HG03103 (cell line): ENCODE measurements at regions not wholly inside any gene's neighbourhood (a gene's known extent, or its start where the extent isn't known, plus 50 kb on each side); places are given as distances from the start of the nearest gene placed in this dataset.

Experiments used
- ATAC-seq: cut with Tn5 transposase; IDR thresholded peaks from one replicate; pipeline ENCODE4 v1.9.1; 2021; ENCODE audit warnings: low read depth; ENCODE audit not compliant: unreplicated experiment

DNA sequence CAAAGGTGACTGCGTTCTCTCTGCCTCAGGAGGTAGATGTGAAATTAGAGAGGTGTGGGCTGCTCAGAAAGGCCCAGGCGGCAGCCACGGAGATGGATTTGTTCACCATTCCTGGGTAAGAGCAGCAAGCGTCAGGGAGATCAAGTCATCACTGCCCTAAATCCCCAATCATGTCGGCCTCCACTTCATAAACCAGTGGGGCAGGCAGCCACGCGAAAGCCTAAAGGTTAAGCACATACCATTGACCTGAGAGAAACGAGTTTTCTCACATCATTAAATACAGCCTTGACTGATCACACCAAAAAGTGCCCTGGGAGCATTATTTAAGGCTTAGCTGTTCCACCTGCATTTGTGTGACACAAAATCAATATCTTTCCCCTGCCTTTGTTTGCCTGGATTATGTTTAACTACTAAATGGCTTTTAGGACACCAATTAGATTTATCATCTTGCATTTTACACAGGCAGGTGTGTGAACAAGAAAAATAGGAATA is 50.7 kb upstream of the FOXB1 start:
- no peak for ATAC-seq

- ATAC-seq = no peak
Measured at GRCh38 chr15:59952960-59953359, 51.2 kb upstream of the FOXB1 start.

- no peak for ATAC-seq
Measured at GRCh38 chr15:59950603-59951388, 53.3 kb upstream of the FOXB1 start.

DNA sequence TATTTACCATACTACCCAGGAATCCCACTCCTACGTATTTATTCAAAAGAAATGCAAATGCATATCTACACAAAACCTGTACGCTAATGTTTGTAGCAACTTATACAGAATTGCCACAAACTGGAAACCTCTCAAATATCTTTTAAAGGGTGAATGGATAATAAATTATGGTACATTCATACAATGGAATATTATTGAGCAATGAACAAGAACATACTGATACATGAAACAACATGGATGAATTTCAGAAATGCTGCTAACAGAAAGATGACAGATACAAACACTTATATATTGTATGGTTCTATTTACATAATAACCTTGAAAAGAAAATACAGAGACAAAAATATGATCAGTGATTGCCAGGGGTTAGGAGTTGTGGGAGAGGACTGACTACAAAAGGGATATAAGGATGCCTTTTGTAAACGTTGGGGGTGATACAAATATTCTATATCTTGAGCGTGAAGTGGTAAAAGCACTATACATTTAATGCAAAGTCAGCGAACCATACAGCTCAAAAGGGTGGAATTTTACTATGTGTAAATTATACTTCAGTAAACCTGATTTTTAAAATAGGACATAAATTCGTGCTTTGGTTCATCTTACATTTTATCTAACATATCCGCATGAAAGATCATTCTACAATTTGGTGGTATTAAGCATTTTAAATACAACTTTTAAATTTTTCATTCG is 55.0 kb upstream of the FOXB1 start:
- no peak for ATAC-seq

GRCh38 chr15:59946084-59946483 is 58.0 kb upstream of the FOXB1 start:
- no peak for ATAC-seq

GRCh38 chr15:59945036-59945435 is 59.1 kb upstream of the FOXB1 start:
- no peak for ATAC-seq

DNA sequence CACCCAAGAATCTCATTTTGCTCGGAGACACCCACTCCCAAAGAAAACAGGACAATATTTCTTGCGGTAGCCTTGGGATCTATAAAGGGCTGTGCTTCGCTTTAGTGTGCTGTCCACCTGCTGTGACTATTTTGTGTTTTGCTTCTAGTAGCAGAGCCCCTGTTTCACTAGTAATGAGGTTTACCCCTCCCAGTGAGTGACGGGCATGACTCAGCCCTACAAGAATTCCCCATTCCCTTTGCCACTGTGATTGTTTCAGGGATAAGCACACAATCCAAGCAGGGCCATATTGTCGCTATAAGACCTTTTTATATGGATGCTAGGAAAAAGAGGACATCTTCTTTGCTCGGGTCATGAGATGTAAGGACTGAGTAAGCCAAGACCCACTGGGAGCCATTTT is 62.5 kb upstream of the FOXB1 start:
- ATAC-seq = no peak

DNA sequence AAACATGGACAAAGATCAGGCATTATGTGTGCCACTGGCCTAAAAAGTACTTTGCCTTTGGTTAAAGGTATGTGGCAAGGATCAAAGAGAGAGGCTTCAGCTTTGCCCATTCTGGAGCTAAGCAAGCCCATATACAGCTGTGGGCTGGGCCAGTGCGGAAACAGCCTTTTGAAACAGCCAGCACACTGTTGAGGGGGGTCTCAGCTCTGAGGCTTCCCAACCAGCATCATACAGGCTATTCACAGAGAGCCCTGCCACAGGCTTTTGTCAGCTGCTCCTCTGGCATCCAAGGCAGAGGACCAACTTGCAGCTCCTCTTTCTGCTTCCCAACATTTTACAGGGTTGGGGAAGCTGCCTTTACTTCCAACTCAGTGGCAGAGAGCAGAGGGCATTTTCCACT is 63.2 kb upstream of the FOXB1 start:
- no peak for ATAC-seq

DNA sequence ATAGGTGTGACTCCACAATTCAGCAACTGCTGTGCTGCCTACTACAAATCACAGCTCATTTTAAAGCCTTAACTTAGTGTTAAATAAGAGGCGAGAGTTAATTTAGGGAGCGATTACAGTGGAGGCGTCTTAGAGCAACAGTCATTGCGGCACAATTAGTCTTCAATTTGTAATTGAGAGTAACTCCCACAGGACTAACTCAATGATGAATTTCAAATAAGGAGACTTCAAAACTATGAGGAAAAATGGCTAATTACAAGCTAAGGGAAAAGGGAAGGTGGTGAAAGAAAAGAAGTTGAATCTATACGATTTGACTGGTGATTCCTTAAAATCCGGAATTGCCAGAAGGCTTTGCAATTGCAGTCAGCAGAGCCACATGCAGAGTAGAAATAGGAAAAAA is 63.7 kb upstream of the FOXB1 start:
- no peak for ATAC-seq

- ATAC-seq = no peak
Measured at GRCh38 chr15:59936741-59937140, 67.4 kb upstream of the FOXB1 start.

GRCh38 chr15:59933607-59934006 is 70.5 kb upstream of the FOXB1 start:
- ATAC-seq = no peak

DNA sequence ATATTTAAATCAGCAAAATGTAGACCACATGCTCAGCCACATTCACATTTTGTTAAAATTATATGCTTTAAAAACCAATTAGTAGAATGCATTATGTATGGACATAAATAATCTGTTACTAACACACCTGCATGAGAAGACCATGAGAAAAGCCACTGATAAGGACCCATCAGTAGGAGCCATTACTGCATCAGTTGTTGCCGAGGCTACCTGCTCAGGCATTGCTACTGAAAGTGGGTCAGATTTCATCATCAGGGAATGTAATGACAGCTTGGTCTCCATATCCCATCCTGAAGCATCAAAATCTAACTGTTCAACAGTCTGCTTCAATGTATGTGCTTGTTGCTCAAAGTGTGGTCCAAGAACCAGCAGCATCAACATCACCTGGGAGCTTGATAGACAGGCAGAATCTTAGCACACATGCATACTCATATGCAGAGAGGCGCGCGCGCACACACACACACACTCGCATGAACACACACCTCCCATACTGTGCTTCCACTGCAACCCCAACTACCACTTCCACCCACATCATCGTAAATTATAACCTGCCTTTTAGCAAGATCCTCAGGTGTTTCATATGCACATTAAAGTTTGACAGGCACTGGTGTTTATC is 72.4 kb upstream of the FOXB1 start:
- no peak for ATAC-seq

DNA sequence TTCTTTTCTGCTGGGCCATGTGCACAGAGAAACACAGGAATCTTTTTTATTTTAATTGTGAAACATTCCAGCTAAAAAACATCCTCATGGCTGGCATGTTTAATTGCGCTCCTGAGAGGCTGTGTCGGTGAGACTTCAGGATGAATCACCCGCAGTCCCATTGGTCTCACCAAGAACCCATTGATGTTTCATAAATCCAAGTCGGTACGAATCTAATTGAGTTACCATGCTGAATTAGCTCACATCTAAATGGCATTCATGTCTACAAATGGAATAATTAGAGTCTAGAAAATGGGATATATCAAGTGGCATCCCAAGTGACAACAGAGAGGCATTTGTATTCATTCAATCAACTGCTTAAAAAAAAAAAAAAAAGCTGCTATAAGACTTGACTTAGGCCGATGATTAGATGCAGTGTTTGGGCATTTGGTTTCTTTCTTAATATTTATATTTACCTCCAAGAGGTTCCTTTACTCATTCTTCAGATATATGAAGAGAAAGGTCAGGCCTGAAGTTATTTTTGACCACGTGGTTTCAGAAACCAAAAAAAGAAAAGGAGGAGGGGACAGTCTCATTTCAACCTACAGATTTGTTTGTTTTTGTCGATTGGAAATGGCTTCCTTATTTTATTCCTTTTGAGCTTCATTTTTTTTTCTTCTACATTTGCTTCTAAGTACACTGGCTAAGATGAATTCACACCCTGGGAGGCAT is 79.1 kb upstream of the FOXB1 start:
- ATAC-seq = no peak

DNA sequence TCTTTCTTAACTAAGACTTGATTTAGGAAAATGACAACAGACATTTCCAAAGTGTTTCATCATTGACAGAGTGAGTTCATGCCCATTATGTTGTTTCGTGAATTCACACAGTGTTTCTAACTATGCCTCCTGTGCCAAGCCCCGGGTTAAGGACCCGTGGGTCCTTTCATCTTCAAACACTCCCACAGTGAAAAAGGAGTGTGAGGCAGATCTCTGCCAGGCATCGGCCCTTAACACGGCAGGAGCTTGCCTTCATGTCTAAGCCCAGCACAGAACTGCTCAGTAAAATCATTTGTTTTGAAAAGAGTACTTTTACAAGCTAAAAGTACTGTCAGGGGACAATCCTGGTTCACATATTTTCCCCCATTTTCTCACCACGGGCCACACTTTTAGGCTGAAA is 80.0 kb upstream of the FOXB1 start:
- ATAC-seq = no peak

DNA sequence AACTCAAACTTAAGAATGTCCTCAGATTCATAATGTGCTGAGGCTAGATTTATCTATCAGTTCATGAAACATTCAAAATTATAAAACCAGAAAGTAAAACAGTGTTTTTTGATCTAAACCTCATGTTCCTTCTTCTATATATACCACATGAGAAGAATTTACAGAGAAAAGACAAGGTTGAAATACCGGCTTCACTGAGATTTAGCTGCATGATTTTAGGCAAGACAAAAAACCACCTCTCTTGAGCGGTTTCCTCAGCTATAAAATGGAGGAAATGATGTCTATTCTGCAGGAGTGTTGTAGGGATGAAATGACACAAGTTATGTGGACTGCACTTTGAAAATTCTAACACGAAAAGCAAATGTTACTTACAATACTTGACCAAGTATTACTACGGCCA is 80.6 kb upstream of the FOXB1 start:
- no peak for ATAC-seq

- ATAC-seq = peak; percentile 80
Measured at GRCh38 chr15:59918994-59919951, 84.8 kb upstream of the FOXB1 start.

GRCh38 chr15:59917504-59918157 is 86.5 kb upstream of the FOXB1 start:
- peak; percentile 70 for ATAC-seq

DNA sequence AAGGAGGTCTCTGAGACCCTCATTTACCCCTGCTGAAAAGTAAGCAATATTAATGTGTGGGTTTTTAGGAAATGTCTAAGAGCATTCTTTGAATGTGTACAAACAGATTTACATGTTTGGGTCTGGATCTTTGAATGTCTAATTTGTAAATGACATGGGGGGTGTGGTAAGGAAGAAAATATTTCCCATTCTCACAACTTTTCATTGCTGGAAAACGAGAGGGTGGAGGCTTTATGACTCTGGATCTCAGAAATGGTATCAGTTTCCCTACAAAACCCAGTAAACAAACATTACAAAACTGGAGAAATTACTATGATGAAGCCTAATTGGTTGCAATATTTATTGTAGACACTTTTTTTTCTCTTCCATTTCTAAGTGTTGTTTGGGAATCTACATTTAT is 98.1 kb upstream of the FOXB1 start:
- no peak for ATAC-seq

GRCh38 chr15:59905176-59905575 is 98.9 kb upstream of the FOXB1 start:
- no peak for ATAC-seq
